HG02642 (cell line): ENCODE measurements at regions not wholly inside any gene's neighbourhood (a gene's known extent, or its start where the extent isn't known, plus 50 kb on each side); places are given as distances from the start of the nearest gene placed in this dataset.

Experiments
- ATAC-seq: cut with Tn5 transposase; IDR thresholded peaks from one replicate; pipeline ENCODE4 v1.9.1; 2021; ENCODE audit warnings: mild to moderate bottlenecking; ENCODE audit not compliant: unreplicated experiment, poor library complexity

DNA sequence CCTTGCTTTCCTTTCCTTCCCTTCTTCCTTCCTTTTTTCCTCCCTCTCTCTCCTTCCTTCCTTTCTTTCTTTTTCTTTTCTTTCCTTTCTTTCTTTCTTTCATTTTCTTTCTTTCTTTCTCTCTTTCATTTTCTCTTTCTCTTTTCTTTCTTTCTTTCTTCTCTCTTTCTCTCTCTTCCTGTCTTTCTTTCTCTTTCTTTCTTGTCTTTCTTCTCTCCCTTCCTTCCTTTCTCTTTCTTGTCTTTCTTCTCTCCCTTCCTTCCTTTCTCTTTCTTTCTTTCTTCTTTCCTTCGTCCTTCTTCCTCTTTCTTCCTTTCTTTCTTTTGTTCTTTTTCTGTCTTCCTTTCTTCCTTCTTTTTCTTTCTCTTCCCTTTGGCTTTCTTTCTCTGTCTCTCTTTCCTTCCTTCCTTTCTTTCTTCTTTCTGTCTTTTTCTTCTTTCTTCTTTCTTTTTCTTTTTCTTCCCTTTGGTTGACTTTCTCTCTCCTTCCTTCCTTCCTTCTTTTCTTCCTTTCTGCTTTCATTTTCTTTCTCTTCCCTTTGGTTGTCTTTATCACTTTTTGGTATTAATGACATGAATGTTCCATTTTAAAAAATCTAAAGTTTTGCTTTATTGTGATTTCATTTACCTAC is 496.4 kb upstream of the CBLB start:
- ATAC-seq: no peak

DNA sequence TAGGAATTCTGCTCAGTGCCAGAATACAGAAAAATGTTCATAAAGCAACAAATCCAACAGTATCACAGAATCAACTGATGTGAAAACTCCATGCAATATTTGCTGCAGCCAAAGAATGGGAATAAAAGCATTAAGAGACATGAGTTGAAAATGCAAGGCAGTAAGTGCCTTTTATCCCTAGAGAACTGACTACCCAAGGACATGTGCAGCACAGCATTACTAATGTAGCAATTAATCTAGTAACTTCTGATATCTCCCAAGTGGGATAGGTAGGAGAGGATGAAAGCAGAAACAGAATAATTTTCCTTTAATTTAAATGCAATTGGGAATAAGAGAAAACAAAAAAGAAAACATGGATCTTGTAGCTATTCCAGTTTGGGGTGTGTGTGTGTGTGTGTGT is 497.5 kb upstream of the CBLB start:
- ATAC-seq: no peak

- no peak for ATAC-seq
These were observed 498.7 kb upstream of the CBLB start for GRCh38 chr3:106367496-106367895.

DNA sequence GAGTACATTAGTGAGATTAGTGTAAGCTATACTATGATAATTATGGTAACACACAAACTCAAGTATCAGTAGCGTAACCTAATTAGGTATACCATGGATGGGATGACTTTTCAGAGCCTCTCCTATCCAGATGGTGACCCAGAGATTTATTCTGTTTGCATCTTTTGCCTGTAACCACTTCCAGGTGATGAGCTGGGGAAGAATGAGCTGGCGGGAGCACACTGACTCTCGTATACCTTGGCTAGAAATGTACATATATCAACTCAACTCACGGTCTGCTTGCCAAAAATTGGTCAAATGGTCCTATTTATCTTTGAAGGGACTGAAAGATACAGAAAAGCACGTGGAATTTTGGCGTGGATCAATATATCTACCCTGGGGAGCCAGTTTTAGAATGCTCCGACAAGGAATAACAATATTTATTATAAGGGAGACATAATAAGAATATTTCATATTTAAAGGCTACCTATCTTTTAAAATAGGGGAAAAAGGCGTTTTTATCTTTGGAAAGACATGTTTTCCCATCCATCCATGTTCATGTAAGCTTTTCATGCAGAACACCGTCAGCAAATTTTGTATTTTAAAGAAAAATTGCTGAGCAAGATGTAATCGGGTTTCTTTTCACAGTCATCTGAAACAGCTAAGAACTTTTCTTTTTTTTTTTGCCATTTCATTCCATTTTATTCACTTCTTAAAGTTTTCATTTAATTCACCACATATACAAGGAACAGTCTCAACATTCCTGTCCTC is 502.6 kb upstream of the CBLB start:
- ATAC-seq: no peak

GRCh38 chr3:106371971-106372805 is 503.4 kb upstream of the CBLB start:
- ATAC-seq: no peak

- ATAC-seq: no peak
These were observed 504.0 kb upstream of the CBLB start for GRCh38 chr3:106372806-106373190.

GRCh38 chr3:106376016-106376570 is 507.3 kb upstream of the CBLB start:
- no peak for ATAC-seq

GRCh38 chr3:106379251-106379750 is 510.5 kb upstream of the CBLB start:
- ATAC-seq: no peak

DNA sequence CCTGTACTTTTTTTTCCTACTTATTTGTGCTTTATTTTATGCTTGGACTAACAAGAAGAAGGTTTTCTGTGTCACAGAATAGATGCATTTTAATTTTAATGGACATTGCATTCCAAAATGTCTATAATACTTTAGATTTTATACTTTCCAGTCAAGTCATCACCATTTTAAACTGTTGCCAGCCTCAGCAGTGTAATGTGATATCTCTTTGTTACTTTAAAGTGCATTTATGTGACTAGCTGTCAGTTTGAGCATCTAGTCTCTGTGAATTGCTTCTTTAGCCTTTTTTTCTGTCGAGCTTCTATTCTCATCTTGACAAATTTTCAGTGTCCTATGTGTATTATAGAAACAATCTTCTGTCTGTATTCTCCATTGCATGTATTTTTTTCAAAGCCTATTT is 511.4 kb upstream of the CBLB start:
- ATAC-seq: no peak

DNA sequence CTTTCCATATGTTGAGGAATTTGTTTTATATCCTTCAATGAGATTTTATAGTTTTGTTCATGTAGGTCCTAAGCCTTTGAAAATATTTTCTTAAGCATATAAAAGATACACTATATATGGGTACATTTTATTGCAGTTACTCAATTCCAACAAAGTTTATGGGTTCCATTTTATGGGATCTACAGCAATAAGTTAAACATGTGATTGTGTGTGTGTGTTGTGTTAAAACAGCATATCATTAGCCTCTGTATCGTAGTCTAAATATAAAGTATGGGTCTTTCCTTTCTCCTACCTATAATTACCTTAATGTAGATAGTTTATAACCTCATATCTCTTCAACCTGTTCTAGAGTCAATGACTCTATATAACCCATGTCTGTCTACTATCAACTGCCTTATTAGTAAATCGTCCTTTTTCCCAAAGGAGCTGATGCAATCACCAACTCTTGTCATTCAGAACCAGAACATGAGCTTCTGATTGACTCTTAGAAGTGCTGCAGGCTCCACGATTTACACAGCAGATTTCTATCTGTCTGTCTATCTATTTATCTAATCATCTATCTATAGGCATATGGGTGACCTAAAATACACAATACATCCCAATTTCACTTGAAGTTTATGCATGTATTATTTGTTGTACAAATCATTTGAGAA is 512.6 kb upstream of the CBLB start:
- no peak for ATAC-seq

- no peak for ATAC-seq
These were observed 513.1 kb upstream of the CBLB start for GRCh38 chr3:106381939-106382335.

GRCh38 chr3:106386050-106386449 is 517.2 kb upstream of the CBLB start:
- ATAC-seq: no peak

DNA sequence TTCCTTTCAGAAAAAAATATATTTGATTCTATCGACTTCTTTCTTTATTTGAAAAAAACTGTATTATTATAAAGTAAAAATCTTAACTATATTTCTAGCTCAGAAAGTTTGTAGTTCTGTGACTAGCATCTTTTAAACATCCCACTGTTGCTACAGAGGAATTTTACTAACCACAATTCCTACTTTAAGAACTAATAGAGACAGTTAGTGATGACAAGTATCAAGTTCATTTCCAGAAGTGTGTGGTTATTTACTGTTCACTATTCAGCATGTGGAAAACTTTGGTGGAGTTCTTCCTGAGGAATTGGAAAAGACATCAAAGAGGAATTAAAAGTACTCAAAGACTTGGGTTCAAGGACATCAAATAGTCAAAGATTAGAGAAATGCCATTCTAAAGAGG is 524.1 kb upstream of the CBLB start:
- no peak for ATAC-seq

DNA sequence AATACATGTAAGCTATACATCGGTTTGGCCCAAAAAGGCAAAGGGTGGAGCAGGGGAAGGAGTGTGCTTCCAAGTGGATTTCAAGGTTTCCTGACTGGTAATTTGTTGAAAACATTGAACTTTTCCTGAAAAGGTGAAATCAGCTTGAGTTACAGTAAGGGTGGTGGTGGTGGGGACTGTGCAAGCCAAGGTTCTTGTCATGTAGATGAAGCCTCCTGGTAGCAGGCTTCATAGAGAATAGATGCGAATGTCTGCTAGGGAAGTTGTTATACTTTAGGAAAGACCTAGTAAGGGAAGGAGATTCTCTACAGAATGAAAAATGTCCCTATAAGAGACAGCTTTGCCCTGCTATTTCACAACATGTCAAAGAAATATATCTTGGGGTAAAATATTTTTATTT is 528.2 kb upstream of the CBLB start:
- no peak for ATAC-seq

DNA sequence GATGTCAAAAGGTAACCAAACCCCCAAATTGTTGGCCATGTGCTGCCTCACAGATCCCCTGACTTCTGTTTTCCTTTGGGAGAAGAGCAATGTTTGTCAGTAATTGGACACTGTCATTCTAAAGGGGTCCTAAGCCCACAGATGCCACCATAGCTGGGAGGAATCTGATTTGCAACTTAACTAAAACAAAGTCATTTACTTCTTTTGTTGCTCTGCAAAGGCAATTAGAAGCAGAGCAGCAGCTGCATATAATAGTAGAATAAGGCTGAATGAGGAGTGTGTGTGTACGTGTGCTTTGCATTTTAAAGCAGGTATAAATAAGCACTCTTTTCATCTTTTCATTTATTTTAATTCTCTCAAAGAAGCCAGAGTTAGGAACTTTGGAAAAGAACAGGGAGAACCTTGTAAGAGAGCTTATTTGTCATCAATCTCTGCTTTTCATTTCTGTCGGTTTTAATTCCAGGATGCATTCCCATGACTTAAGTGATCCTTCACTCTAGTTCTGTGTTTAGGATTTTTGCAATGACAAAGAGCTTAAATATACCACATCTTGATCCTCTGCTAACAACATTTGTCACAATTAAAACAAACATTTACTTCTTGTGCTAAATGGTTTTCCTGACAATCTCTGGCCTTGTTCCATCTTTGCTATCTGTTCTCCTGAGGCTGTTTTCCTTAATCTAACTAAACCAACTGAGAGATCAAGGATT is 530.2 kb upstream of the CBLB start:
- ATAC-seq: no peak

- ATAC-seq: no peak
These were observed 530.9 kb upstream of the CBLB start for GRCh38 chr3:106399761-106400160.

GRCh38 chr3:106401666-106402490 is 533.1 kb upstream of the CBLB start:
- ATAC-seq: no peak

DNA sequence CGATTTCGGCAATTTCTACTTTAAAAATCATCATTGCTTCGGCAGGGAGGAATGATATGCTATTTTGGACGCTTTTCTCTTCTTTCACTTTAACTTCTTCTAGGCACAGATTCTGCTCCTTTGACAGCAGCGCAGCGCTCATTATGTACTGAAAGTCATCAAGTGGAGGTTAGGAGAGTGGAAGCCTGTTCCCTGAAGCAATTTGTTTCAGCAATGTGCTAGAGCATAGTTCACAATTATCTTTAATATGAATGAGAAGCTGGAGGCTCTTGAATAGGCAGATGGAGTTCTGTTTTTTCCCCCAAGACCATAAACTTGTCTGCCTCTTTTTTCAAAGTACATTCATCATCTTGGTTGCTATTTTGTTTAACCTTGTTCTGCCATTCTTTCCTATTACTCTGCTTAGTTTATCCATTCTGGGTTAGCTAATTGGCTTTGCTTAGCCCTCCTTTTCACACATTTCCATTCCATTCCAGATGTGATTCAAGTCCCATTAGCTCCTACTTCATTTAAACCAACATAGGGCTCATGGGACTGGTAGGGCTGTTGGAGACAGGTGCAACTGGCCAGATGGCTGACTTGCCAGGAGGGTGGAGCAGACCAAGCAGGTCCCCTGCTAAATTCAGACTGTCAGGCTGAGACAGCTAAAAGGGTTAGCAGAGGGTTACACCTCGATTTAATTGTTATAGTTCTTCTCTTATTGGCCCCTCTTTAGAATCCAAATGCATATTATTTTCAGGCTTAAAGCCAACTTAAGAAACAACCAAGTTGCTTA is 534.7 kb upstream of the CBLB start:
- ATAC-seq: no peak
